Kidney tubule cell (primary cell): ENCODE measurements at regions not wholly inside any gene's neighbourhood (a gene's known extent, or its start where the extent isn't known, plus 50 kb on each side); places are given as distances from the start of the nearest gene placed in this dataset.
A peak's percentile ranks its signal among the peaks of the same experiment; 100 is the strongest.
"Not testable (repeated sequence)": the region's sequence is repeated elsewhere in the genome, so short reads cannot be mapped to it uniquely, and the experiment has no call there.

ENCODE experiments used
- DNase-seq: peaks from one replicate; pipeline ENCODE4 v3.0.0-alpha.2; 2018; ENCODE audit warnings: low spot score

- DNase-seq, result no peak
Measured at GRCh38 chr13:88235441-88235840, 564.3 kb downstream of the SLITRK5 start.

GRCh38 chr13:88246239-88246638, 575.1 kb downstream of the SLITRK5 start:
- DNase-seq, result no peak

GRCh38 chr13:88248393-88248792, 577.2 kb downstream of the SLITRK5 start:
- DNase-seq, result no peak

GRCh38 chr13:88257706-88258105, 586.5 kb downstream of the SLITRK5 start:
- peak; percentile 27 for DNase-seq

DNA sequence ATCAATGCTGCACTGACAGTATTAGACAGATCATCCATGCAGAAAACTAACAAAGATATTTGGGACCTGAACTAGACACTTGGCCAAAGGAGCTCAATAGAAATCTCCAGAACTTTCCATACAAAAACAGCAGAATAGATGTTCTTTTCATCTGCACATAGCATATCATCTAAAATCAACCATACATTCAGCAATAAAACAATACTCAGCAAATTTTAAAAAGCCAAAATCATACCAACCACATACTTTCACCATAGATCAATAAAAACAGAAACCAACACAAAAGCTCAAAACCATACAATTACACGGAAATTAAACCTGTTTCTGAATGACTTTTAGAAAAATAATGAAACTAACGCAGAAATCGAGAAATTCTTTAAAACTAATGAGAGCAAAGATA, 592.6 kb downstream of the SLITRK5 start:
- DNase-seq, result no peak

DNA sequence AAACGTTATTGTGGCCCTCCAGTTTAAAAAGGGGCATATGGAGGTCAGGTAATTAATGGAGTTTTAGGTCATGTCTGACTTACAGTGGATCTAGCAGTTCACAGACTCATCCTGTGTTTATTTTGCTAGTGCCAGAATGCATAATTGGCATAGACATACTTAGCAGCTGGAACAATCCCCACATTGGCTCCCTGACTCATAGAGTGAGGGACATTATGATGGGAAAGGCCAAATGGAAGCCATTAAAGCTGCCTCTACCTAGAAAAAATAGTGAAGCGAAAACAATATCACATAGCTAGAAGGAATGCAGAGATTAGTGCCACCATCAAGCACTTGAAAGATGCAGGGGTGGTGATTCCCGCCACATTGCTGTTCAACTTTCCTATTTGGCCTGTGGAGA, 610.7 kb downstream of the SLITRK5 start:
- no peak for DNase-seq

GRCh38 chr13:88285329-88285728, 614.2 kb downstream of the SLITRK5 start:
- no peak for DNase-seq

GRCh38 chr13:88288326-88288725, 617.2 kb downstream of the SLITRK5 start:
- no peak for DNase-seq

DNA sequence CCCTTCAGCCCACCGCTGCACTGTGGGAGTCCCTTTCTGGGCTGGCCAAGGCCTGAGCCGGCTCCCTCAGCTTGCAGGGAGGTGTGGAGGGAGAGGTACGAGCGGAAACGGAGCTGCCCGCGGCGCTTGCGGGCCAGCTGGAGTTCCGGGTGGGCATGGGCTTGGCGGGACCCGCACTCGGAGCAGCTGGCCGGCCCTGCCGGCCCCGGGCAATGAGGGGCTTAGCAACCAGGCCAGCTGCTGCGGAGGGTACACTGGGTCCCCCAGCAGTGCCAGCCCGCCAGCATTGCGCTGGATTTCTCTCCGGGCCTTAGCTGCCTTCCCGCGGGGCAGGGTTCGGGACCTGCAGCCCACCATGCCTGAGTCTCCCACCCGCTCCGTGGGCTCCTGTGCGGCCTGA, 620.6 kb downstream of the SLITRK5 start:
- DNase-seq, result not testable (repeated sequence)

- no peak for DNase-seq
Measured at GRCh38 chr13:88294368-88294767, 623.2 kb downstream of the SLITRK5 start.

GRCh38 chr13:88303157-88303556, 632.0 kb downstream of the SLITRK5 start:
- no peak for DNase-seq

DNA sequence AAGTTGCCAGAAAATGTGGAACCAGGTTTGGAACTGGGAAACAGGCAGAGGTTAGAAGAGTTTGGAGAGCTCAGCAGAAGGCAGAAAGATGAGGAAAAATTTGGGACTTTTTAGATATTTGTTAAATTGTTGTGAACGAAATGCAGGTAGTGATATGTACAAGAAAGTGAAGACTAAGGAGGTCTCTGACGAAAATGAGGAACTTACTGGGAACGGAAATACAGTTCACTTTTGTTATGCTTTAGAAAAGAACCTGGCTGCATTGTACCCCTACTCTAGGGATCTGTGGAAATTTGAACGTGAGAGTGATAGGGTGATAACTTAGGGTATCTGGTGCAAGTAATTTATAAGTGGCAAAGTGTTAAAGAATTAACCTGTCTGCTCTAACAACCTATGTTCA, 632.4 kb downstream of the SLITRK5 start:
- DNase-seq, result no peak

GRCh38 chr13:88314496-88314895, 643.3 kb downstream of the SLITRK5 start:
- no peak for DNase-seq

- no peak for DNase-seq
Measured at GRCh38 chr13:88329066-88329465, 657.9 kb downstream of the SLITRK5 start.

- no peak for DNase-seq
Measured at GRCh38 chr13:88339271-88339741, 668.1 kb downstream of the SLITRK5 start.

DNA sequence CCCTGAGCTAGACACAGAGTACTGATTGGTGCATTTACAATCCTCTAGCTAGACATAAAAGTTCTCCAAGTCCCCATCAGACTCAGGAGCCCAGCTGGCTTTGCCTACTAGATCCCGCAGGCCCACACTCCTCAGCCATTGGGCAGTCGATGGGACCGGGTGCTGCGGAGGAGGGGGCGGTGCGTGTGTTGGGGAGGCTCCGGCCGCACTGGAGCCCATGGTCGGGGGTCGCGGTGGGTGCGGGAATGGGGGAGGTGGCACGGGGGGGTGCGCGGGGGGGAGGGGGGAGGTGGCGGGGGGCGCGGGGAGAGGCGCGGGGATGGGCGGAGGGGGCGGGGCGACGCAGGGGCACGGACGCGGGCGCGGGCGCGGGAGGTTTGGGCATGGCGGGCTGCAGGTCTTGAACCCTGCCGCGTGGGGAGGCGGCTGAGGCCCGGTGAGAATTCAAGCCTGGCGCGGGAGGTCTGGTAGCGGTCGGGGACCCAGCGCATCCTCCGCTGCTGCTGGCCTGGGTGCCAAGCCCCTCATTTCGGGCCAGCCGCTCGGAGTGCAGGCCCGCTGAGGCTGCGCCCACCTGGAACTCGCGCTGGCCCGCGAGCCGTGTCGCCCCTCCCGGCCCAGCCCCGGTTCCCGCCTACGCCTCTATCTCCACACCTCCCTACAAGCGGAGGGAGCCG, 674.1 kb downstream of the SLITRK5 start:
- no peak for DNase-seq

DNA sequence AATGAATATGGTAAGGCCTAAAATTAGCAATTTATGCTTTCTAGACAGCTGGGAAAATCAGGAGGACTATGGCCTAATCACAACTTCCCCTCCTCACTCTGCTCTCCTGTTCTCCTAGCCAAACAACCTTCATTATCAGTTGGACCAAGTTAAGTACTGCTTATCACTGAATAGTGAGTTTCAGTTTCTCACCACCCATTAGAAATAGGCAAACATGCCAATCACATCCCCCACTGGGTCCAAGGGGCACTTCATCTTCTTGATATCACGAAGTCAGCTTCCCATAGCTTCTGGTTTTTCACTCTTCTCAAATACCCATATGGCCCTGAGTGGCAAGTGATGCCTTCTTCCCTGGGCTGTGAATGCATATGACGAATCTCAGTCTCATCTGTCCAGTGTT, 689.6 kb downstream of the SLITRK5 start:
- DNase-seq, result no peak

DNA sequence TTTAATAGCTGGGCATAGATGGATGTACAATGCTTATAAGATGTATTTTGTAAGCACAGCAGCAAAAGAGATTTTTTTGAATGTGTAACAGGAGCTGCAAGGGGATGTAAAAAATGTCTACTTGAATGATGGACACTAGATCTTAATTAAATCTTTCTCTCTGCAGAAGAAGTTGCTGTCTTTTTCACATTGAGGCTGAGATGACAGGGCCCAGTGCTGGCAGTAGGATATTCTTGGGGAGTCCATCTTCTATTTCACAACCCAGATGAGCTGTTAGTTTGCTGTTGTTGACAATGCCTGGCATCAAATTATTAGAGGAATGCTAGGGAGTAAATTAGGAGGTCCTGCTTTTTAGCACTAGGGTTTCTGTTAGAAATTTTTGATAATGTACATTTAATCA, 698.7 kb downstream of the SLITRK5 start:
- DNase-seq, result no peak

- DNase-seq, result no peak
Measured at GRCh38 chr13:88376760-88377388, 705.7 kb downstream of the SLITRK5 start.

GRCh38 chr13:88377852-88378251, 706.7 kb downstream of the SLITRK5 start:
- DNase-seq, result no peak

DNA sequence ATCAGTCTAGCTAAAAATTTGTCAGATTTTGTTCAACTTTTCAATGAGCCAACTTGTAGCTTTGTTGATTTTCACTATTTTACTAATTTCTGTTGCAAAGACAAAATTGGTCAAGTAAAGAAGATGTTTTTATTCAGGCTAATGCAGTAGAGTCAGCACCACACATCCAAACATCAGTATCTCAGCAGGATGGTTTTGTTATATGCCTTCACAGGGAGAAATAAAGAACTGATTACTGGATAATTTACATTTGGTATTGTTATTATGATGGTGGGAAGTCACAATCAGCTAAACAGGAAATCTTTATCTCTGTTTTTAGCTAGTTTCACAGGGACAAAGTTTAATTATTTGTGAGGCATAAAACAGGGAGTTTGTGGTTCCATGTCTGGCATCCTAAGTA, 713.4 kb downstream of the SLITRK5 start:
- no peak for DNase-seq

DNA sequence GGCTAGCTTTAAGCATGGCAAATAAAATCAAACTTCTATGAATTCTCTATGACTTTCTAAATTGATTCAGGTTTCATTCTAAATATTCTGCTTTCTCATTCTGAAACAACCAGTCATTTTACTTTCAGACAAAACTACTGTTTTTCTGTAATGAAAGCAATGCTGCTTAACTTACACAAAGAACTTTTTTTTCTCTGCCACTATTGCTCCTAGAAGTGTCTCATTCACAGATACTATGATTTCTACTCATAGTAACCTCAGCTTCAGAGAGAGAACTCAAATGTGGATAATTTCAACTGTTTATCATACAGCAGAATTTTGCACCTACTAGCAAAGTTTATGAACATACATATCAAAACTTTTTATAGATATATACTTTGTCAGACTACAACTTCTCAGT, 724.6 kb downstream of the SLITRK5 start:
- DNase-seq, result no peak

DNA sequence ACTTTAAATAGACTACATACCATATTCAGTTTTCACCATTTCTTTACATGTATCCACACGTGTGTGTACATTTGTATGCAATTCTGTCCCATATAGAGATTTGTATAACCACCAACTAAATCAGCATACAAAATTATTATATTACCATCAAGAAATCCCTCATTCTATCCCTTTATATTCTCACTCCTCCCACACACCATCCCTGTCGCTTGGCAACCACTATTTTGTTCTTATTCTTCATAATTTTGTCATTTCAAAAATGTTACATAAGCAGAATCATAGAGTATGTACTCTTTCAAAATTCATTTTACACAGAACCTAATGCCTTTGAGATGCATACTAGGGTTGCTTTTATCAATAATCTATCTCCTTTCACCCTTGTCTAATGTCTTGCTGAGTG, 740.5 kb downstream of the SLITRK5 start:
- DNase-seq, result no peak

- no peak for DNase-seq
Measured at GRCh38 chr13:88417801-88418200, 746.6 kb downstream of the SLITRK5 start.
